Duodenal mucosa (tissue), 2 donors: ENCODE measurements at regions not wholly inside any gene's neighbourhood (a gene's known extent, or its start where the extent isn't known, plus 50 kb on each side); places are given as distances from the start of the nearest gene placed in this dataset.
"Not testable (repeated sequence)": the region's sequence is repeated elsewhere in the genome, so short reads cannot be mapped to it uniquely, and the experiment has no call there.

Experiments
- H3K27ac ChIP-seq: one replicate; pipeline ENCODE4 v1.7.0; 2013; ENCODE audit warnings: low read depth, low read length
- H3K27me3 ChIP-seq, 2 donors: one replicate each; pipeline ENCODE4 v1.7.0; 2013; ENCODE audit warnings: low read length in 2 of 2, control low read depth in 1 of 2; ENCODE audit not compliant: insufficient read depth in 2 of 2, control insufficient read depth in 1 of 2
- H3K36me3 ChIP-seq, 2 donors: one replicate each; pipeline ENCODE4 v1.7.0; 2013; ENCODE audit warnings: low read length in 2 of 2, control low read depth in 1 of 2; ENCODE audit not compliant: insufficient read depth in 2 of 2, control insufficient read depth in 1 of 2
- H3K4me1 ChIP-seq, 2 donors: one replicate each; pipeline ENCODE4 v1.7.0; 2013; ENCODE audit warnings: low read length in 2 of 2, control low read depth in 1 of 2; ENCODE audit not compliant: insufficient read depth in 2 of 2, control insufficient read depth in 1 of 2
- H3K4me3 ChIP-seq, 2 donors: one replicate each; pipeline ENCODE4 v1.7.0; 2013; ENCODE audit warnings: low read length in 2 of 2, low read depth in 1 of 2
- H3K9ac ChIP-seq, 2 donors: one replicate each; pipeline ENCODE4 v1.7.0; 2013; ENCODE audit warnings: low read length in 2 of 2, low read depth in 1 of 2
- H3K9me3 ChIP-seq, 2 donors: one replicate each; pipeline ENCODE4 v1.7.0; 2013; ENCODE audit warnings: low read length in 2 of 2, control low read depth in 1 of 2; ENCODE audit not compliant: control insufficient read depth in 1 of 2

DNA sequence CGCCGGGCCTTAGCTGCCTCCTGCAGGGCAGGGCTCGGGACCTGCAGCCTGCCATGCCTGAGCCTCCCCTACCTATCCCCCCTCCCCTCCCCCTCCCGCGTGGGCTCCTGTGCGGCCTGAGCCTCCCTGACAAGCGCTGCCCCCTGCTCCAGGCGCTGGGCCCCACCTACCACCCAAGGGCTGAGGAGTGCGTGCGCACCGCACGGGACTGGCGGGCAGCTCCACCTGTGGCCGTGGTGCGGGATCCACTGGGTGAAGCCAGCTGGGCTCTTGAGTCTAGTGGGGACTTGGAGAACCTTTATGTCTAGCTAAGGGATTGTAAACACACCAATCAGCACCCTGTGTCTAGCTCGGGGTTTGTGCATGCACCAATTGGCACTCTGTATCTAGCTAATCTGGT, 554.6 kb upstream of the ACTRT1 start:
- H3K9me3 ChIP-seq, H3K9ac ChIP-seq, H3K36me3 ChIP-seq, H3K4me3 ChIP-seq, H3K4me1 ChIP-seq, H3K27ac ChIP-seq, H3K27me3 ChIP-seq: not testable (repeated sequence)

DNA sequence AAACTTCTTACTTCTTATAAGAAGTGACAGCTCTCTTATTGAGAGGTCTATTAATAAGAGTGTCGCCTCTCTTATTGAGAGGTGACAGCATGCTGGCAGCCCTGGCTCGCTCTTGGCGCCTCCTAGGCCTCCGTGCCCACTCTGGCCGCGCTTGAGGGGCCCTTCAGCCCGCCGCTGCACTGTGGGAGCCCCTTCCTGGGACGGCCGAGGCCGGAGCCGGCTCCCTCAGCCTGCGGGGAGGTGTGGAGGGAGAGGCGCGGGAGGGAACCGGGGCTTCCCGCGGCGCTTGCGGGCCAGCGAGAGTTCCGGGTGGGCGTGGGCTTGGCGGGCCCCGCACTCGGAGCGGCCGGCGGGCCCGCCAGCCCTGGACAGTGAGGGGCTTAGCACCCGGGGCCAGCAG, 554.2 kb upstream of the ACTRT1 start:
- H3K4me3 ChIP-seq, H3K9me3 ChIP-seq, H3K27me3 ChIP-seq, H3K4me1 ChIP-seq, H3K27ac ChIP-seq, H3K9ac ChIP-seq, H3K36me3 ChIP-seq: not testable (repeated sequence)

DNA sequence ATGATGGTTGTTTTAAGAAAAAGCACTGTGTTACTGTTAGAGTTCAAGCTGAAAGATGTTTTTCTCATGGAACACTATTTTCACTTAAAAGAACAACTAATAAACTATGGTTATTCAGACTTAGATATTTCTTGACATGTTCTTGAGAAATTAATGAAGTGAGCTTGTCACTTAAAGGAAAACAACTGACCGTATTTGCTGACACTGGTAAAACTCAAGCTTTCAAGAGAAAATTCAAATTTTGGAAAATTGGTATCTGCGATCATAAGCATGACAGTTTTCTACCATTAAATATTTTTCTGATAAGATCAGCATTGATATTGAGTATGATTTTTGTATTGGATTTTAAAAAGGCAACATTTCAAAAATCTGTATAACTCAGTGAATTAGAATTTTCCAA, 549.5 kb upstream of the ACTRT1 start:
- Histone ChIP-seq H3K36me3 (no peaks in the 10 kb centered on the region), H3K27ac (no peak overlapping the region), H3K9ac (no peak overlapping the region), H3K27me3 (no peaks in the 10 kb centered on the region), H3K9me3 (no peaks in the 10 kb centered on the region), H3K4me3 (no peak overlapping the region), H3K4me1 (no peaks in the 10 kb centered on the region)

DNA sequence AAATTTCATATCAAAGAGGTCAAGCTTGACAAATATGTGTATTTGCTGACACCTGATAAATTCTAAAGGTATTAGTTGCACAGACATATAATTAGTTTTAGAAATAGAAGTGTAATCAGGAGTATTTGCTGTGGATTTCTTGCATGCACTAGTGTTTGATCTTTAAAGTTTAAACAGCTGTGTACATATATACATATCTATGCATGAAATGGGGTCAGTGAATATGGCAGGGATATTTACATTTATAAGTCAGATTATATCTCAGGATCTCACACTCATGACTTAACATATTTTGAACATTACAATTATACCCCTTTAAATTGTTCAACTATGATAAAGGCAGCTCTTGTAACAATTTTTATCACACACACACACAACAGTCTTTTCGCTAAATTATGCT, 547.4 kb upstream of the ACTRT1 start:
- Histone ChIP-seq H3K9me3 (no peaks in the 10 kb centered on the region), H3K36me3 (no peaks in the 10 kb centered on the region), H3K9ac (no peak overlapping the region), H3K27me3 (no peaks in the 10 kb centered on the region), H3K4me3 (no peak overlapping the region), H3K27ac (no peak overlapping the region), H3K4me1 (no peaks in the 10 kb centered on the region)

DNA sequence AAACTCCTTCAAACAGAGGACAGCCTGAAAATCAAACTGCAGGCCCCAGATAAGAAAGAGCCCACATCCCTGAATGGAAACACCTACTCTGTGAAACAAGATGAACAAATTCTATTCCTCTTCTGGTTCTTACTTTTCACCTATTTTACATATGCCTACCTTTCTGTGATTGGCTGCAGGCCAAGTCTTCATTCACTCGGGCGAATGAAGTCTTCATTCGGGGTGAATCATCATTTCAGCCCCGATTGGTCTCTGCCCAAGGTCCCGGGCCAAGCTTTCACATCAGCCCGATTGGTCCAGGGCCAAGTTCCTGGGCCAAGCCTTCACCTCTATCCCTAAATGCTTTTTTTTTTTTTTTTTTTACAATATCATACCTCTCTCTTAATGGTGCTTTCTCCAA, 529.8 kb upstream of the ACTRT1 start:
- no peak overlapping the region for H3K27ac ChIP-seq
- no peaks in the 10 kb centered on the region for H3K4me1 ChIP-seq
- no peaks in the 10 kb centered on the region for H3K36me3 ChIP-seq
- no peak overlapping the region for H3K9ac ChIP-seq
- H3K9me3 ChIP-seq: no peaks in the 10 kb centered on the region
- H3K27me3 ChIP-seq: no peaks in the 10 kb centered on the region
- no peak overlapping the region for H3K4me3 ChIP-seq

DNA sequence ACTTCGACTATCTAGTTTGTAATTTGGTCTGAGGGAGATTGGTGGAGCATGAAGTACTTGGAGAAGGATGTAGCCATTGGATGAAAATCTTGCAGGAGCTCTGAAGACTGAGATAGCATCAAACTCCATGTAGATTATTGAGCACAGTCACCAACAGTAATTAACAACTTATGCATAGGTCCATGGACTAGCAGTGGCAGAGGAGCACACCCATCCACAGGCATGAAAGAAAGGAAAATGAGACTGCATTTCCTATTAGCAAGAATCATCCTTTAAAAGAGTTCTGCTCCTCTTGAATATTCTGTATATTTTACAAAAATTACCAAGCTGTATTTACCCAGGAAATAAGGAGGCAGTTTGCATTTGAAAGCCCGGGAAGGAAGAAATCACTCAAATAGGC, 529.4 kb upstream of the ACTRT1 start:
- Histone ChIP-seq H3K4me3 (no peak overlapping the region), H3K36me3 (no peaks in the 10 kb centered on the region), H3K9me3 (no peaks in the 10 kb centered on the region), H3K27me3 (no peaks in the 10 kb centered on the region), H3K4me1 (no peaks in the 10 kb centered on the region), H3K9ac (no peak overlapping the region), H3K27ac (no peak overlapping the region)

DNA sequence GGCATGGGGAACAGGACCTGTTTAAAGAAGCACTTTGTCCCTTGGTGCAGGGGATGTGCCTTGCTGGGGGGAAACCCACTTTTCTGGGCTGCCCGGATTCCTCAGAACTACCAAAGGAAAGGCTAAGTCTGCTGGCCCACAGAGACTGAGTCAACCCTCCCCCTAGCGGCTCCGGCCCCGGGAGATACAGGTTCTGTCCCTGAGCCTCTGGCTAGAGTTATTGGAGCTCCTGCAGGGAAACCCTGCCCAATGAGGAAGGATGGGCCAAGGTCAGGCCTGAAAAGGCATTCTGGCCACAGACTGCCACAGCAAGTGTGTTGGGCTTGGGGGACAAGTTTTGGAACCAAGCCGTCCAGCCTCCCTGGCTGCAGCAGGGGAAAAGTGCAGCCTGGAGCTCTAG, 490.9 kb upstream of the ACTRT1 start:
- Histone ChIP-seq H3K4me1 (no peaks in the 10 kb centered on the region), H3K27ac (no peak overlapping the region), H3K36me3 (no peaks in the 10 kb centered on the region)

DNA sequence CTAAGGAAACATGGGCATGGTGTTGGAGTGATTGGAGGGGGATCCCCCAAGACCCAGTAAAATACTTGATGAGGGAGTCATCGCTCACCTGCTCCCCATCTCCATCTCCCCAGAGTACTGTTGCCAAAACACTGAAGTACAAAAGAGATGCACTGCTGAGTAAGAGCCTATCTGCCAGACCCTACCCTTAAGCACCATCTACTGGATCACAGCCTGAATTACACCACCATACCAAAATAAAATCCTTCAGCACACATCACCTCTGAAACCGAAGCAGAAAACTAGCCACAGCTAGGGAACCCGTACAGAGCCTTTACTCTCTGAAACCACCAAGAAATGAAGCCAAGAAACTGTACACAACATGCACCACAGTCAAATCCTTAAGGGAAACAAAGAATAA, 466.3 kb upstream of the ACTRT1 start:
- Histone ChIP-seq H3K27me3 (no peaks in the 10 kb centered on the region), H3K9ac (no peak overlapping the region), H3K27ac (no peak overlapping the region), H3K4me1 (no peaks in the 10 kb centered on the region), H3K36me3 (no peaks in the 10 kb centered on the region), H3K9me3 (no peaks in the 10 kb centered on the region), H3K4me3 (no peak overlapping the region)

More for the DNA sequence above, 490.9 kb upstream of the ACTRT1 start:
- Histone ChIP-seq H3K27me3 (no peaks in the 10 kb centered on the region), H3K9me3 (no peaks in the 10 kb centered on the region), H3K4me3 (no peak overlapping the region), H3K9ac (no peak overlapping the region)

DNA sequence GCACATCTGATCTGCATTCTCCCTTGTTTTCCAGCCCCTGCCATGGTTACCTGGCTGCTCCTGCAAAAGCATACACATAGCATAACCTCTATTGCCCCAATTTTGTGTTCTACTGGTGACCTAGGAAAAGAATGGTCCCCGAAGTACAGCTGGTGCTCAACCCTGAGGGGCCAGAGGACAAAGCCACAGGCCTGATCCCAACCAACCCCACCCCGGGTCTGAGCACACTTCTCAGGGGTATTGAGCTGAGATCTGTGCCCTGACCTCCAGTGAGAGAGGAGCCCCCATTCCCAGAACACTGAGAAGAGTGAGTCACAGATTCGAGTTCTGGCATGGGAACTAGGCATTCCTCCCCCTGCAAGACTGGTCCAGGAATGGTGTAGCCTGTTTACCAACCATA, 465.5 kb upstream of the ACTRT1 start:
- Histone ChIP-seq H3K4me1 (no peaks in the 10 kb centered on the region), H3K36me3 (no peaks in the 10 kb centered on the region), H3K27ac (no peak overlapping the region), H3K9ac (no peak overlapping the region), H3K9me3 (no peaks in the 10 kb centered on the region), H3K4me3 (no peak overlapping the region), H3K27me3 (no peaks in the 10 kb centered on the region)

DNA sequence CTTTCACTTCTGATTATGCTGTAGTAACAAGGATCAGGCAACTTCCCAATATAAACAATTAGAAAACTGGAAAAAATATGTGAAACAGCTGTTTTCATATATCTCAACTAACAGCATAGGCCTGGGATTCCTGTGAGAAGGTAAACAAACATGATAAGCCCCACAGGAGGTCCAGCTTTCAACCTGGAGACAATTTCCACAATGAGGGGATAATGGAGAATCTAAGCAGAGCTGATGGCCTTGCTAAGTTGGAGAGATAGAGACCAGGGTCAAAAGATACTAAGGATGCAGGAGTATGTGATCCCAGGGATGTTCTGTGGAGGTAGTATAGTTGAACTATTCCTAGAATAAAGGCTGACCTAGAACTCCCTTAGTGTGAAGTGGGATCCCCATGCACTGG, 452.3 kb upstream of the ACTRT1 start:
- Histone ChIP-seq H3K27ac (no peak overlapping the region), H3K9me3 (no peaks in the 10 kb centered on the region), H3K4me1 (no peaks in the 10 kb centered on the region)

DNA sequence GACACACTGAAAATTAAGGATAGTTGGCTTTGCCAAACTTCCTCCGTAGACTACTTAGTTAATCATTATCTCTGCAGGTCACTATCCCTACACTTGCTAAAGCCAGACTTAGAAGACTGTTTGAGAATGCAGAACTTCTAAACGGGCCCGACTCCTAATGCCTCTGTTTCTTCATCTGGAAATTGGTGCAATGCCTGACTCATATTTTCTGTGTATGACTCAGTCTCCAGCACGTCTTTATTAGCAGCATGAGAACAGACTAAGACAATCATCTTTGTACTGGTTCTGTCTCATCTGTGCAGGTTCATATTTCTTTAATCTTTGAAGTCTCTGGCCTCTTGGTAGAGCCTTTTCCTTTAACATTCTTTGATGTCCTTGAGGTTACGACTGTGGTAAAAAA, 411.9 kb upstream of the ACTRT1 start:
- Histone ChIP-seq H3K36me3 (no peaks in the 10 kb centered on the region), H3K27ac (no peak overlapping the region), H3K9me3 (no peaks in the 10 kb centered on the region), H3K9ac (no peak overlapping the region), H3K27me3 (no peaks in the 10 kb centered on the region), H3K4me3 (no peak overlapping the region), H3K4me1 (no peaks in the 10 kb centered on the region)

More for the DNA sequence above, 452.3 kb upstream of the ACTRT1 start:
- Histone ChIP-seq H3K4me3 (no peak overlapping the region), H3K36me3 (no peaks in the 10 kb centered on the region), H3K9ac (no peak overlapping the region), H3K27me3 (no peaks in the 10 kb centered on the region)
